GM12892 (cell line): ENCODE measurements at regions not wholly inside any gene's neighbourhood (a gene's known extent, or its start where the extent isn't known, plus 50 kb on each side); places are given as distances from the start of the nearest gene placed in this dataset.

Experiments used
- DNase-seq: peaks from one replicate; pipeline ENCODE4 v3.0.0; 2011; ENCODE audit not compliant: insufficient read length
- FAIRE-seq: peaks from 2 replicates; lab custom pipeline; 2011; peaks lifted over from hg19 to GRCh38; lab: Jason Lieb, UNC
- POLR2A ChIP-seq: IDR thresholded peaks from 2 replicates; pipeline ENCODE4 v1.6.1; 2011; ENCODE audit warnings: low read depth, low read length, control low read depth
- POLR2AphosphoS5 ChIP-seq: IDR thresholded peaks from 2 replicates; pipeline ENCODE4 v1.6.1; 2011; ENCODE audit warnings: low read depth, low read length, control low read depth
- TAF1 ChIP-seq: IDR thresholded peaks from 2 replicates; pipeline ENCODE4 v1.6.1; 2011; ENCODE audit warnings: low read depth, mild to moderate bottlenecking, control low read depth, low read length, borderline replicate concordance

DNA sequence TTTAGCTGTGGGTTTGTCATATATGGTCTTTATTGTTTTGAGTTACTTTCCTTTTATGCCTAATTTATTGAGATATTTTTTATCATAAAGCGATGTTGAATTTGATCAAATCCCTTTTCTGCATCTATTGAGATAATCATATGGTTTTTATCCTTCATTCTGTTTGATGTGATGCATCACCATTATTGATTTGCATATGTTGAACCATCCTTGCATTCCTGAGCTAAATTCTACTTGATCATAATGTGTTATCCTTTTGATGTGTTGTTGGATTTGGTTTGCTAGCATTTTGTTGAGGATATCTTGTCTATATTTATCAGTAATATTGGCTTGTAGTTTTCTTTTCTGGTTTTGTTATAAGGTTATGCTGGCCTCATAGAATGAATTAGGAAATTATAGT, 308.5 kb downstream of the ADCYAP1 start:
- TF ChIP-seq POLR2AphosphoS5 (no peak), POLR2A (no peak), TAF1 (no peak)
- DNase-seq = no peak
- no peak for FAIRE-seq

DNA sequence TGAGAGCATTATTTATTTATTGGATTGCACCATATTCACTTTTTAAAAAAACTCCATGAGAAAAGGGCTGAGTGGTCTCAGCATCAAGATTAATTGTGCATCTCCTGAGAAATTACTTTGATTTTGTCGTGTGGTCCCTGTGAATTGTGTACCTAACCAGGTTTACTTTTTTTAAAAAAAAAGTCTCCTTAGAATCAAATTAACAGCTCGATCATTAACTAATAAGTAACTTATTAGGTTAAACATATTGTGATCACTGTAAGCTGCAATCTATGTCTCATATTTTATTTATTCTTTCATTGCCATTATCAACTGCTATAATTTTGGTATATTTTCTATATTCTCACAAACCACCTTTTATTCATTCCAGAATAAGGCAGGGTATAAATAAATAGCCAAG, 318.2 kb downstream of the ADCYAP1 start:
- FAIRE-seq (no peak), DNase-seq (no peak)
- TF ChIP-seq POLR2A (no peak), POLR2AphosphoS5 (no peak), TAF1 (no peak)

- TF ChIP-seq POLR2A = no peak
- TF ChIP-seq TAF1 = no peak
- no peak for TF ChIP-seq POLR2AphosphoS5
- no peak for FAIRE-seq
- no peak for DNase-seq
Observed at GRCh38 chr18:1227025-1227424, 322.4 kb downstream of the ADCYAP1 start.

DNA sequence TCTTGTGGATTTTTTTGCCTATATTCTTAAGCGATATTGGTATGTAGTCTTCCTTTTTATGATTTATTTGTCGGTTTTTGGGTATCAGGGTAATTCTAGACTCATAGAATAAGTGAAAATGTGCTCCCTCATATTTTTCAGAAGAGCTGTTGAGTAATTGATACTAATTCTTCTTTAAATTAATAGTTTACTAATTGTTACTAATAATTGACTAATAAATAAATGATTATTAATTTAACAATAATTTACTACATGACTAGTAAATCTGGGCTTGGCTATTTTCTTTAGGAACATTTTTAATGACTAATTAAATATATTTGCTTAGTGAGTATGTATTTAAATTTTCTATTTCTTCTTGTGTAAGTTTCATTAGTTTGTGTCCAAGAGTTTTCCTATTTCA, 325.0 kb downstream of the ADCYAP1 start:
- TF ChIP-seq POLR2A (no peak), POLR2AphosphoS5 (no peak), TAF1 (no peak)
- DNase-seq (no peak), FAIRE-seq (no peak)

DNA sequence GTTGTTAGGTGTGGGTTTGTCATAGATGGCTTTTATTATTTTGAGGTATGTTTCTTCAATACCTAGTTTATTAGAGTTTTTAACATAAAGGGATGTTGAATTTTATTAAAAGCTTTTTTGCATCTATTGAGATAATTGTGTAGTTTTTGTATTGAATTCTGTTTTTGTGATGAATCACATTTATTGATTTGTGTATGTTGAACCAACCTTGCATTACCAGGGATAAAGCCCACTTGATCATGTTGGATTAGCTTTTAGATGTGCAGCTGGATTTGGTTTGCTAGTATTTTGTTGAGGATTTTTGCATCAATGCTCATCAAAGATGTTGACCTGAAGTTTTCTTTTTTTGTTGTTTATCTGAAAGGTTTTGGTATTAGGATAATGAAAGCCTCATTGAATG, 328.2 kb downstream of the ADCYAP1 start:
- TF ChIP-seq POLR2AphosphoS5 = no peak
- no peak for TF ChIP-seq TAF1
- TF ChIP-seq POLR2A = no peak
- FAIRE-seq = no peak
- DNase-seq = no peak

DNA sequence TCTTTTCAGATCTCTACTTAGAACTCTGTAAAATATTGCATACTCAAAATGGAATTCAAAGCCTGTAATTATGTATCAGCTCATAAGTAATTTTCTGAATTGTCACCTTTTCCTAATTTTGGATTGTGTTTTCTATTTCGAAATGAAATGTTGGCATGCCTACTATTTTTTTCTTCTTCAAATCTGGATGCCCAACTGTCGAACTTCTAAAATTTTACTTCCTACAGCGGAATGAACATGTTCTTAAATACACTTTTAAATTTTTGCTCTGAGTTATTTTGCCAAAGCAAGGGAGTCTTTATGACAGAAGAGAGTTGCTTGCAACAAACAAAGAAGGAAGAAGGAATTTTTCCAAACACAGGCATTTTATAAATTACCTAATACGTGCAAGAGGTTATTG, 336.0 kb downstream of the ADCYAP1 start:
- no peak for TF ChIP-seq TAF1
- no peak for TF ChIP-seq POLR2AphosphoS5
- TF ChIP-seq POLR2A = no peak
- FAIRE-seq = no peak
- no peak for DNase-seq

- FAIRE-seq = no peak
- TF ChIP-seq TAF1 (no peak), POLR2A (no peak), POLR2AphosphoS5 (no peak)
- DNase-seq = no peak
Observed at GRCh38 chr18:1244397-1245122, 339.9 kb downstream of the ADCYAP1 start.

GRCh38 chr18:1246827-1247226, 342.2 kb downstream of the ADCYAP1 start:
- TF ChIP-seq TAF1 = no peak
- no peak for TF ChIP-seq POLR2AphosphoS5
- no peak for TF ChIP-seq POLR2A
- FAIRE-seq (no peak), DNase-seq (no peak)

- TF ChIP-seq POLR2AphosphoS5 (no peak), POLR2A (no peak), TAF1 (no peak)
- DNase-seq = no peak
- no peak for FAIRE-seq
Observed at GRCh38 chr18:1252534-1252933, 347.9 kb downstream of the ADCYAP1 start.

DNA sequence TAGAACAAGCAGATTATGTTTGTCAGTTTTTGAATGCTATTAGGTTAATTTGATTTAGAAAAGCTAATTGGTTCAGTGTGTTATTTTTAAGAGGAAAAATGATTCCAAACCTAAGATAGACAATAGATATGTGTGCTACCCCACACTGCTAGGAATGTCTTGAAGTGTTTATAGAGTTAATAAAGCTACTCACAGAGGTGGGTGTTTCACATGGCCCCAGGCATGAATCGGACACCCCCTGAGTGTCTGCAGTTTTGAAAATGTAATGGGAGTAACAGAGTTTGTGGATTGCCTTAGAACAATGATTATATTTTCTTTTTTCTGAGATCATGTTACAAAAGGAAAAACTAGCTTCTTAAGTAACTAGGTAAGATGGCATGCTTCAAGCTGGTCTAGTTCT, 348.3 kb downstream of the ADCYAP1 start:
- TF ChIP-seq TAF1 (no peak), POLR2A (no peak), POLR2AphosphoS5 (no peak)
- FAIRE-seq (no peak), DNase-seq (no peak)

GRCh38 chr18:1253827-1254226, 349.2 kb downstream of the ADCYAP1 start:
- FAIRE-seq (no peak), DNase-seq (no peak)
- TF ChIP-seq POLR2A (no peak), POLR2AphosphoS5 (no peak), TAF1 (no peak)

DNA sequence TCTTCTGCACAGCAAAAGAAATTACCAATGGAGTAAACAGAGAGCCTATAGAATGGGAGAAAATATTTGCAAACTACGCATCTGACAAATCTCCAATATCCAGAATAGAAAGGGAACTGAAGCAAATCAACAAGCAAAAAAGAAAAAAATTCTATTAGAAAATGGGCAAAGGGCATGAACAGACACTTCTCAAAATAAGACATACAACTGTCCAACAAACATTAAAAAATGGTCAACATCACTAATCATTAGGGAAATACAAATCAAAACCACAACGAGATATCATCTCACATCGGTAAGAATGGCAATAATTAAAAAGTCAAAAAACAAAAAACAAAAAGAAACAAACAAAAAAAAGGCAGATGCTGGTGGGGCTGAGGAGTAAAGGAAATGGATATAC, 356.4 kb downstream of the ADCYAP1 start:
- TF ChIP-seq POLR2AphosphoS5 (no peak), POLR2A (no peak), TAF1 (no peak)
- DNase-seq = no peak
- no peak for FAIRE-seq

DNA sequence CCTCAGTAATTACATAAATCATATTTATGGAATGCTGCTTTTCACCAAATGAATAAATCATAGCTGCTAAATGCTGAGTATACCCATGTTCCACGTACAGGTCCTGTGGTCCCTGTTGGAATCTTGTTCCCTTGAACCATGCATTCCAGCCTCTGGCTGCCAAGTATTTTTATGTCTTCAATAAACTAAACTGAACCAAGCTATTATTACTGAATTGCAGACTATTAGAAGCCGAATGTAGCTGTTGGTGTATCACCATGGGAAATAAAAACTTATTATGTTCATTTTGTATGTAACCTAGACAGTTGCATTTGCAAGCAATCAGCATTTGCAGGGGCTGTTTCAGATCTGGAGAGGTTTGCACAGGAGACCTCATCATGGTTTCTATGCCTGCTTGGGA, 362.4 kb downstream of the ADCYAP1 start:
- TF ChIP-seq TAF1 (no peak), POLR2A (no peak), POLR2AphosphoS5 (no peak)
- no peak for DNase-seq
- no peak for FAIRE-seq
